ENCODE measurements at regions not wholly inside any gene's neighbourhood (a gene's known extent, or its start where the extent isn't known, plus 50 kb on each side); places are given as distances from the start of the nearest gene placed in this dataset.
A peak's percentile ranks its signal among the peaks of the same experiment; 100 is the strongest.

DNA sequence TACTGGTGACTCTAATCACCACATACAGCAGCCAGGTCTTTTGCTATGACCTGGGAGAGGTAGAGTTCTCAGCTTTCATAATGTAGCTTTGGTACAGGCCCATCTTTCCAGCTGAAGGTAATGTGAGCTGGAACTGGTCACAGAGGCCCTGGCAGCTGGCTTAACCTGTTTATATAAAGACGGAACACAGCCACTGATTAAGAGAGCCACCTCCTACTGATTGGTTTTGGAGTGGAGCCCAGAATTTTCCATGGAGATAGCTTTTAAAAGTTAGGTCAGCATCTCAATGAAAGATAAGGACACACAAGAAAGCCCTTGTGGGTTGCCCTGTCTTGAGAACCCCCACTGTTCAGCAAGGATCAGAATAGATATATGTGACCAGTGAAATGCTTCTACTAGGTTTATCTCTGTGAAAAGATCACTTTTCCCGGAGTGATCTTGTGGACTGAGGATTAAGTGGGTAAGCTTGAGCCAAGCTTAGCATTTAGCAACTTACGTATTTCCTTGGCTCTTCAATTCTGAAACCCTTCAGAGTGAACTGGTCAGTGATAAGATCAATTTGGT, 213.7 kb upstream of the CITED2 start:
- Histone ChIP-seq H3K79me2 (ENCODE audit: low read depth) (no peaks in the 10 kb centered on the region), H3K4me1 (replicated peaks; ENCODE audit: insufficient read depth) (peaks cover 67% of the 10 kb centered on the region), H3K4me3 (peak overlapping the region; percentile 9; the same call in 1 of the 2 replicates), H3K36me3 (ENCODE audit: low read depth) (no peaks in the 10 kb centered on the region), H3K4me2 (peak overlapping the region; percentile 63), H3K27ac (peak overlapping the region; percentile 87), H3K9me2 (ENCODE audit: insufficient read depth) (no peaks in the 10 kb centered on the region), H3K9me3 (ENCODE audit: insufficient read depth, low read depth) (peaks cover 4% of the 10 kb centered on the region; the same call in 1 of the 2 replicates), H3K27me3 (ENCODE audit: insufficient read depth, low read depth) (no peaks in the 10 kb centered on the region), H3F3A (ENCODE audit: insufficient read depth, low read depth) (peaks cover 40% of the 10 kb centered on the region), H2AFZ (0 out of 2 replicates have a peak overlapping the region, but pooled peaks have one; percentile 6), H4K20me1 (ENCODE audit: insufficient read depth) (no peaks in the 10 kb centered on the region)
- no peak for TF ChIP-seq EZH2 (IDR thresholded peaks at IDR 0.05; ENCODE audit: low read depth)
- TF ChIP-seq, protein P1, sequence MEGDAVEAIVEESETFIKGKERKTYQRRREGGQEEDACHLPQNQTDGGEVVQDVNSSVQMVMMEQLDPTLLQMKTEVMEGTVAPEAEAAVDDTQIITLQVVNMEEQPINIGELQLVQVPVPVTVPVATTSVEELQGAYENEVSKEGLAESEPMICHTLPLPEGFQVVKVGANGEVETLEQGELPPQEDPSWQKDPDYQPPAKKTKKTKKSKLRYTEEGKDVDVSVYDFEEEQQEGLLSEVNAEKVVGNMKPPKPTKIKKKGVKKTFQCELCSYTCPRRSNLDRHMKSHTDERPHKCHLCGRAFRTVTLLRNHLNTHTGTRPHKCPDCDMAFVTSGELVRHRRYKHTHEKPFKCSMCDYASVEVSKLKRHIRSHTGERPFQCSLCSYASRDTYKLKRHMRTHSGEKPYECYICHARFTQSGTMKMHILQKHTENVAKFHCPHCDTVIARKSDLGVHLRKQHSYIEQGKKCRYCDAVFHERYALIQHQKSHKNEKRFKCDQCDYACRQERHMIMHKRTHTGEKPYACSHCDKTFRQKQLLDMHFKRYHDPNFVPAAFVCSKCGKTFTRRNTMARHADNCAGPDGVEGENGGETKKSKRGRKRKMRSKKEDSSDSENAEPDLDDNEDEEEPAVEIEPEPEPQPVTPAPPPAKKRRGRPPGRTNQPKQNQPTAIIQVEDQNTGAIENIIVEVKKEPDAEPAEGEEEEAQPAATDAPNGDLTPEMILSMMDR (conservative IDR thresholded peaks at IDR 0.05) = no peak
- ChIA-PET CTCF (no interaction called here), POLR2A (ENCODE audit: unreplicated experiment) (interaction anchor here (0.6 to 1.5 kb wide), 6 partner anchors 8 to 586 kb away, joined by 4 to 13 read pairs (median 5); partner anchors contain the start of gene CITED2)
- DNase-seq = peak; percentile 63 to 99
- intact Hi-C loops (cut with micrococcal nuclease; ENCODE audit: unreplicated experiment) = loop anchor here (1.0 to 10.0 kb wide), 7 partner anchors 56 to 874 kb away; no protein-coding TSS in a partner anchor
- TSS peak; percentile 19 for BruUV-seq (replicated peaks)

DNA sequence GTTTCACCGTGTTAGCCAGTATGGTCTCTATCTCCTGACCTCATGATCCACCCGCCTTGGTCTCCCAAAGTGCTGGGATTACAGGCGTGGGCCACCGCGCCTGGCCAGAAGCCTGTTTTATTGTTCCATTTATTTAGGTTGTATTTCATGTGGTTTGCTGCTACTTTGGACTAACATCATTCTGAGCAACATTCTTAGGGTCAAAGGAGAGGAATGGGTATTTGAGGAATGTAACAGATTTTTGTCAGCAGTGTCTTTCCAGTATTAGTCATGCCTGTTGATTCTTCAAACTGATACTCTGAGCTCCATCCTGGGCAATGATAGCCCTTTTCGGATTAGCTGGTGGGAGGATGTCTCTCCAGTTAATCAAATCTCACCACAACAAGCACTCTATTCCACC, 213.0 kb upstream of the CITED2 start:
- Histone ChIP-seq H3K4me3 (peak overlapping the region; percentile 24; the same call in 1 of the 2 replicates), H4K20me1 (ENCODE audit: insufficient read depth) (no peaks in the 10 kb centered on the region), H3K4me1 (replicated peaks; ENCODE audit: insufficient read depth) (peaks cover 73% of the 10 kb centered on the region), H3K4me2 (peak overlapping the region; percentile 63), H3K9me3 (ENCODE audit: insufficient read depth, low read depth) (peaks cover 4% of the 10 kb centered on the region; the same call in 1 of the 2 replicates), H3K9me2 (ENCODE audit: insufficient read depth) (no peaks in the 10 kb centered on the region), H3F3A (ENCODE audit: insufficient read depth, low read depth) (peaks cover 47% of the 10 kb centered on the region), H3K79me2 (ENCODE audit: low read depth) (no peaks in the 10 kb centered on the region), H3K36me3 (ENCODE audit: low read depth) (no peaks in the 10 kb centered on the region), H3K27me3 (ENCODE audit: insufficient read depth, low read depth) (no peaks in the 10 kb centered on the region), H2AFZ (peak overlapping the region; percentile 2; the same call in 1 of the 2 replicates), H3K27ac (peak overlapping the region; percentile 87)
- TF ChIP-seq, protein P1 (conservative IDR thresholded peaks at IDR 0.05) = no peak
- TF ChIP-seq EZH2 (IDR thresholded peaks at IDR 0.05; ENCODE audit: low read depth) = no peak
- DNase-seq = peak; percentile 34 to 96
- ChIA-PET POLR2A (ENCODE audit: unreplicated experiment) (interaction anchor here (0.6 to 1.5 kb wide), 6 partner anchors 9 to 587 kb away, joined by 4 to 13 read pairs (median 5); partner anchors contain the start of gene CITED2), CTCF (no interaction called here)
- intact Hi-C loops (cut with micrococcal nuclease; ENCODE audit: unreplicated experiment) = loop anchor here (1.0 to 10.0 kb wide), 7 partner anchors 19 to 875 kb away; no protein-coding TSS in a partner anchor
- BruUV-seq (replicated peaks) = no TSS peak

DNA sequence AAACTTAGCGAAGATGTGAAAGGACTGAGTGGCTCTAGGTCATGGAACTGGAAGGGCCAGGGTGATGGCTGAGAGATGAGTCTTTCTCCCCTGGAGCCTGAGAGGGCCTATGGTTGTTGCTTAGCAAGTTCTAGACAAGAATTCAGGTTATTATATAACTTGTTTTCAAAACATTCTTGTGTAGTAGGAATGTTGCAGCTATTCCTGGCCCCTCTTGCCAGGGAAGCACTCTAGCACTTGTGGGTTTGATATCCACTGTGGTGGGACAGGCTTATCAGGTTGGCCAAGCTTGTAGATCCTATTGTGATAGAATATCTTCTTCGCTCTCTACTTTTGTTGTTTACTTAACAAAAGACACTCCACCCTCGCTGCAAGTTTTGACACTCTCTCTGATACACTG, 211.8 kb upstream of the CITED2 start:
- intact Hi-C loops (cut with micrococcal nuclease; ENCODE audit: unreplicated experiment) = loop anchor here (1.0 to 10.0 kb wide), 7 partner anchors 17 to 876 kb away; no protein-coding TSS in a partner anchor

More for the DNA sequence above, 211.8 kb upstream of the CITED2 start:
- peak overlapping the region; percentile 63 for H3K4me2 ChIP-seq
- TF ChIP-seq EZH2 (IDR thresholded peaks at IDR 0.05; ENCODE audit: low read depth) = no peak
- TF ChIP-seq, protein P1 (conservative IDR thresholded peaks at IDR 0.05) = no peak
- no peaks in the 10 kb centered on the region for H3K9me2 ChIP-seq (ENCODE audit: insufficient read depth)
- no peaks in the 10 kb centered on the region for H4K20me1 ChIP-seq (ENCODE audit: insufficient read depth)
- no peak overlapping the region for H3K4me3 ChIP-seq
- no TSS peak for BruUV-seq (replicated peaks)
- H3K79me2 ChIP-seq (ENCODE audit: low read depth) = no peaks in the 10 kb centered on the region
- ChIA-PET POLR2A (ENCODE audit: unreplicated experiment) (interaction anchor here (0.5 to 0.7 kb wide), 3 partner anchors 177 to 211 kb away, joined by 3 to 34 read pairs (median 6); no protein-coding TSS in a partner anchor), CTCF (interaction anchor here (0.6 kb wide), 1 partner anchor 209 kb away, joined by 3 read pairs; no protein-coding TSS in a partner anchor)
- DNase-seq = peak; percentile 61 to 81
- H3K27me3 ChIP-seq (ENCODE audit: insufficient read depth, low read depth) = no peaks in the 10 kb centered on the region
- peaks cover 4% of the 10 kb centered on the region; the same call in 1 of the 2 replicates for H3K9me3 ChIP-seq (ENCODE audit: insufficient read depth, low read depth)
- peaks cover 51% of the 10 kb centered on the region for H3F3A ChIP-seq (ENCODE audit: insufficient read depth, low read depth)
- peaks cover 77% of the 10 kb centered on the region for H3K4me1 ChIP-seq (replicated peaks; ENCODE audit: insufficient read depth)
- no peaks in the 10 kb centered on the region for H3K36me3 ChIP-seq (ENCODE audit: low read depth)
- H2AFZ ChIP-seq = no peak overlapping the region
- peak overlapping the region; percentile 87 for H3K27ac ChIP-seq

Data from PC-9 (cell line).